Fibroblast of lung (primary cell): ENCODE measurements at regions not wholly inside any gene's neighbourhood (a gene's known extent, or its start where the extent isn't known, plus 50 kb on each side); places are given as distances from the start of the nearest gene placed in this dataset.

Experiments
- DNase-seq, 2 donors: peaks; one replicate each; pipeline versions ENCODE4 v3.0.0 to v3.0.0-alpha.2; 2010; ENCODE audit warnings: low read depth in 2 of 2
- H2AFZ ChIP-seq: 2 replicates; pipeline ENCODE4 v1.5.1; 2012; ENCODE audit warnings: low read length, control low read depth, inconsistent platforms
- H3K27ac ChIP-seq: 2 replicates; pipeline ENCODE4 v1.5.1; 2011; ENCODE audit warnings: low read length, control low read depth; ENCODE audit not compliant: insufficient read depth
- H3K27me3 ChIP-seq: 2 replicates; pipeline ENCODE4 v1.5.1; 2011; ENCODE audit warnings: mild to moderate bottlenecking, low read length; ENCODE audit not compliant: control insufficient read depth, insufficient read depth
- H3K36me3 ChIP-seq: 2 replicates; pipeline ENCODE4 v1.5.1; 2011; ENCODE audit warnings: low read length; ENCODE audit not compliant: control insufficient read depth, insufficient read depth
- H3K4me1 ChIP-seq: 2 replicates; pipeline ENCODE4 v1.5.1; 2011; ENCODE audit warnings: low read length; ENCODE audit not compliant: control insufficient read depth, insufficient read depth; ENCODE audit errors: extremely low read depth
- H3K4me2 ChIP-seq: 2 replicates; pipeline ENCODE4 v1.5.1; 2011; ENCODE audit warnings: low read length, control low read depth; ENCODE audit not compliant: insufficient read depth; ENCODE audit errors: extremely low read depth
- H3K4me3 ChIP-seq, 4 experiments: fragments of 200-600 bp in 1 of 4; sonication (generic) in 1 of 4; replicated peaks in 1 of 4; 2 replicates each; pipeline ENCODE4 v1.5.1; 2011 to 2016; ENCODE audit warnings: low read length in 4 of 4, low read depth in 3 of 4, mild to moderate bottlenecking in 3 of 4, control low read depth in 2 of 4, inconsistent platforms in 1 of 4, mixed read lengths in 1 of 4; ENCODE audit not compliant: insufficient read depth in 1 of 4; ENCODE audit errors: control extremely low read depth in 1 of 4
- H3K79me2 ChIP-seq: 2 replicates; pipeline ENCODE4 v1.5.1; 2012; ENCODE audit warnings: mild to moderate bottlenecking, low read length, inconsistent platforms; ENCODE audit not compliant: control insufficient read depth, insufficient read depth
- H3K9ac ChIP-seq: 2 replicates; pipeline ENCODE4 v1.5.1; 2011; ENCODE audit warnings: mild to moderate bottlenecking, low read length, control low read depth; ENCODE audit not compliant: insufficient read depth
- H3K9me3 ChIP-seq: 2 replicates; pipeline ENCODE4 v1.5.1; 2012; ENCODE audit warnings: low read depth, low read length; ENCODE audit not compliant: control insufficient read depth, insufficient read depth
- H4K20me1 ChIP-seq: 2 replicates; pipeline ENCODE4 v1.5.1; 2011; ENCODE audit warnings: low read length; ENCODE audit not compliant: control insufficient read depth, insufficient read depth; ENCODE audit errors: extremely low read depth
- CTCF ChIP-seq, 2 donors: IDR thresholded peaks in 1 of 2; conservative IDR thresholded peaks in 1 of 2; 1 replicate in 1 of 2; 2 replicates in 1 of 2; pipeline ENCODE4 v1.5.1; 2011 to 2012; ENCODE audit warnings: low read length in 2 of 2, control low read depth in 1 of 2, inconsistent platforms in 1 of 2, low read depth in 1 of 2, mild to moderate bottlenecking in 1 of 2
- EZH2 ChIP-seq: IDR thresholded peaks from 2 replicates; pipeline ENCODE4 v1.5.1; 2012; ENCODE audit warnings: low read length, control low read depth, mild to moderate bottlenecking; ENCODE audit errors: missing control alignments

- H3K4me2 ChIP-seq = no peak overlapping the region
- H3K4me1 ChIP-seq = no peaks in the 10 kb centered on the region
- DNase-seq = no peak
- H2AFZ ChIP-seq = no peak overlapping the region
- TF ChIP-seq CTCF (conservative IDR thresholded peaks at IDR 0.05 in 1 of 2, IDR thresholded peaks at IDR 0.05 in 1 of 2; ENCODE audit: low read depth in 1 of 2, low read length in 2 of 2) = no peak
- no peak for TF ChIP-seq EZH2
- no peaks in the 10 kb centered on the region for H3K27me3 ChIP-seq
- no peak overlapping the region for H3K9ac ChIP-seq
- no peaks in the 10 kb centered on the region for H3K36me3 ChIP-seq
- no peak overlapping the region for H3K4me3 ChIP-seq
- no peak overlapping the region for H3K27ac ChIP-seq
- no peaks in the 10 kb centered on the region for H4K20me1 ChIP-seq
- H3K9me3 ChIP-seq = no peaks in the 10 kb centered on the region
- no peaks in the 10 kb centered on the region for H3K79me2 ChIP-seq
These were observed 456.0 kb downstream of the USP25 start for GRCh38 chr21:16185766-16186165.

- Histone ChIP-seq H2AFZ (no peak overlapping the region), H3K27ac (no peak overlapping the region), H3K4me1 (no peaks in the 10 kb centered on the region), H3K36me3 (no peaks in the 10 kb centered on the region), H3K4me3 (no peak overlapping the region), H3K4me2 (no peak overlapping the region), H3K9me3 (no peaks in the 10 kb centered on the region), H3K79me2 (no peaks in the 10 kb centered on the region), H4K20me1 (no peaks in the 10 kb centered on the region), H3K27me3 (no peaks in the 10 kb centered on the region), H3K9ac (no peak overlapping the region)
- peak in 1 of 2 donors; percentile 41 for DNase-seq
- no peak for TF ChIP-seq EZH2
- no peak for TF ChIP-seq CTCF (conservative IDR thresholded peaks at IDR 0.05 in 1 of 2, IDR thresholded peaks at IDR 0.05 in 1 of 2; ENCODE audit: low read depth in 1 of 2, low read length in 2 of 2)
These were observed 457.0 kb downstream of the USP25 start for GRCh38 chr21:16186742-16187141.

DNA sequence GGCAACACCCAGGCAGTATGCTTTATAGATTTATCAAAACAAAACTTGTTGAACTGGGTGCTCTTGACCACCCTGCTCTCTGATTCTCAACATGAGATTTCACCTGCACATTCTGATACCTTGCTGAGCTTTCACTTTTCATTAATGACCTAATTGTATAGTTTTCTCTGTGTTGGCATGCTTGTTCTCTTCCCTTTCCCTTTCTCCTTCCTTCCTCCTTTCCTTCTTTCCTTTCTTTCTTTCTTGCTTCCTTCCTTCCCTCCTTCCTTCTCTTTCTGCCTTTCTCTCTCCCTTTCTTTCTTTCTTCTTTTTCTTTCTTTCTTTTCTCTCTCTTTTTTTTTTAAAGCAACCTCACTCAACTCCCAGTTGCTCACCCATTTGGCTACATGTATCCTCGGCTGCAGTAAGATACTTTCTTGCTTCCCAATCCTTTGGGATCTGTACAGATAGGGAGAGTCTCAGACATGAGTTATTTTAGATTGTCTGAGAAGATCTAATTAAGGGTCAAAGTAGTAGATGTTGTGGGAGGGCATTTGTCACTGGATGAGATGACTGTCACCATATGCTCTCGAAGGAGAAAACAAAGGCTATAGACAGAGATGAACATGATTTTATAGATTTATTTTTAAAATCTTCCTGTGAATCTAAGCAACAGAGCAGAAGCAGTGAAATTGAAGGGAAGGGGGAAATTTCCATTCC, 458.0 kb downstream of the USP25 start:
- Histone ChIP-seq H3K9me3 (no peaks in the 10 kb centered on the region), H3K4me1 (no peaks in the 10 kb centered on the region), H3K4me3 (no peak overlapping the region), H3K4me2 (no peak overlapping the region), H4K20me1 (no peaks in the 10 kb centered on the region), H3K27ac (no peak overlapping the region), H2AFZ (no peak overlapping the region), H3K9ac (no peak overlapping the region), H3K27me3 (no peaks in the 10 kb centered on the region), H3K36me3 (no peaks in the 10 kb centered on the region), H3K79me2 (no peaks in the 10 kb centered on the region)
- no peak for DNase-seq
- TF ChIP-seq CTCF (conservative IDR thresholded peaks at IDR 0.05 in 1 of 2, IDR thresholded peaks at IDR 0.05 in 1 of 2; ENCODE audit: low read depth in 1 of 2, low read length in 2 of 2) (no peak), EZH2 (no peak)
